LNCAP (cell line): ENCODE measurements at regions not wholly inside any gene's neighbourhood (a gene's known extent, or its start where the extent isn't known, plus 50 kb on each side); places are given as distances from the start of the nearest gene placed in this dataset.

Experiments used
- TF ChIP-seq, protein P1 (sequence below): fragments of 450-650 bp; IDR thresholded peaks from 2 replicates; pipeline ENCODE4 v1.5.1; 2017; ENCODE audit warnings: mild to moderate bottlenecking

DNA sequence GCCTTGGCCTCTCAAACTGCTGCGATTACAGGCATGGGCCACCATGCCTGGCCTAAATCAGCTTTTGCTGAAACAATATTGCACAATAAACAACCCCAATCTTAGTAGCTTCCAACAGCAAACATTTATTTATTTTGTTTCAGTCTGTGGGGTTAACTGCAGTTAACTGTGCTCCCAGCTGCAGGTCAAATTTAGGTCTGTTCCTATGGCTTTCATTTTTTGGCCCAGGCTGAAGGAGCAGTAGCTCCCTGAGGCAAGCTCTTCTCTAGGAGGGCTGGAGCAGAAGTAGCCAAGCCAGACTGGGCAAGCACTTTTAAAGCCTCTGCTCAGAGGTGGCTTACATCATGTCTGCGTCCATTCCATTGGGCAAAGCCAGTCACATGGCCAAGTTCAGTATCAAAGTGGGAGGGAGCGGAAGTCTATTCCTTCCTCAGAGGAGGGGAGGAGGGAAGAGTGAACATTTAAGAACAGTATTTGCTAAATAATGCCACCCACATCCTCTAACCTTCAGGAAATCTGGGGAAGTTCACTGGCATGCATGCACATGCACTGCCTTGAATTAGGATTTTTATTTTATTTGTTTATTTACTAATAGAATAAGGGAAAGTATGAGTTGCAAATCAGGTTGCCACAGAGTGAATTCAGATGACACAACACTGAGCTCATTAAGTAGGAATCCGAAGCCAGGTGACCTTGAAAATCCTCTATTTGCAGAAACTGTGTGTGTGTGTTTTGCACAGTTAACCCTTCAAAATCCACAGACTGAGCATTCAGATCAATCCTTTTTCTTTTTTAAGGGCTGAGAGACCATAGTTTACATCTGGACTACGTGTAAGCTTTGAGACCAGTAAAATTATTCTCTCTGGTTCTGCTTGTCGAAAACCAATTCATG, 122.0 kb upstream of the SEL1L start:
- TF ChIP-seq, protein P1, sequence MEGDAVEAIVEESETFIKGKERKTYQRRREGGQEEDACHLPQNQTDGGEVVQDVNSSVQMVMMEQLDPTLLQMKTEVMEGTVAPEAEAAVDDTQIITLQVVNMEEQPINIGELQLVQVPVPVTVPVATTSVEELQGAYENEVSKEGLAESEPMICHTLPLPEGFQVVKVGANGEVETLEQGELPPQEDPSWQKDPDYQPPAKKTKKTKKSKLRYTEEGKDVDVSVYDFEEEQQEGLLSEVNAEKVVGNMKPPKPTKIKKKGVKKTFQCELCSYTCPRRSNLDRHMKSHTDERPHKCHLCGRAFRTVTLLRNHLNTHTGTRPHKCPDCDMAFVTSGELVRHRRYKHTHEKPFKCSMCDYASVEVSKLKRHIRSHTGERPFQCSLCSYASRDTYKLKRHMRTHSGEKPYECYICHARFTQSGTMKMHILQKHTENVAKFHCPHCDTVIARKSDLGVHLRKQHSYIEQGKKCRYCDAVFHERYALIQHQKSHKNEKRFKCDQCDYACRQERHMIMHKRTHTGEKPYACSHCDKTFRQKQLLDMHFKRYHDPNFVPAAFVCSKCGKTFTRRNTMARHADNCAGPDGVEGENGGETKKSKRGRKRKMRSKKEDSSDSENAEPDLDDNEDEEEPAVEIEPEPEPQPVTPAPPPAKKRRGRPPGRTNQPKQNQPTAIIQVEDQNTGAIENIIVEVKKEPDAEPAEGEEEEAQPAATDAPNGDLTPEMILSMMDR, result no peak

DNA sequence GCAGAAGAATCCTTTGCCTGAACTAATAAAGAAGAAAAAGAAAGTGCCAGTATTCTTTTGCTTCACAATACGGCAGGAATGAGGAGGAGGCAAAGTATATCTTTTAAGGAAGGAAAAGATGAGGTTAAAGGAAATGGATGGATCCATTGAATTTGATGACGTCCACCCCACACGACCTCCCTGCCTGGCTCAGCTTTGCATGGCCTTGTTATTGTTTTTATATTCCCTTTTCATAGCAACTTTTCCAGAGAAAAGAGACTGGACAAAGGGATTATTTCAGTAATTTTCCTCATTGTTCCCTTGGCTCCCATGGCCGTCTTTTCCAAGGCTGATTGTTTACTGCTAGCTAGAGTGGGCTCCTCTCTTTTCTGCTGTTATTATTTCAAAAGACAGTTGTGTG, 123.2 kb upstream of the SEL1L start:
- TF ChIP-seq, protein P1, result no peak

DNA sequence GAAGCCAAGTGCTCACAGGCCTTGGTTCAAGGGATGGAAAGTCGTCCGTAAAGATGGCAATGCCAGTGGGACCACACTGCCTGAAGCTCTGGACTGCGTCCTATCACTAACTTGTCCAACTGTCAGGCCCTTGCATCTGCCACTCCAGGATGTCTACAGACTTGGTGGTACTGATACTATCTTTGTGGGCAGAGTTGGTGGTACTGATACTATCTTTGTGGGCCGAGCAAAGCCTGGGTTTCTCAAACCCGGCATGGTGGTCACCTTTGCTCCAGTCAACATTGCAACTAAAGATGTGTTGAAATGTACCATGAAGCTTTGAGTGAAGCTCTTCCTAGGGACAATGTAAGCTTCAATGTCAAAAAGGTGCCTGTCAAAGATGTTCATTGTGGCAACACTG, 128.4 kb upstream of the SEL1L start:
- TF ChIP-seq, protein P1, result no peak

DNA sequence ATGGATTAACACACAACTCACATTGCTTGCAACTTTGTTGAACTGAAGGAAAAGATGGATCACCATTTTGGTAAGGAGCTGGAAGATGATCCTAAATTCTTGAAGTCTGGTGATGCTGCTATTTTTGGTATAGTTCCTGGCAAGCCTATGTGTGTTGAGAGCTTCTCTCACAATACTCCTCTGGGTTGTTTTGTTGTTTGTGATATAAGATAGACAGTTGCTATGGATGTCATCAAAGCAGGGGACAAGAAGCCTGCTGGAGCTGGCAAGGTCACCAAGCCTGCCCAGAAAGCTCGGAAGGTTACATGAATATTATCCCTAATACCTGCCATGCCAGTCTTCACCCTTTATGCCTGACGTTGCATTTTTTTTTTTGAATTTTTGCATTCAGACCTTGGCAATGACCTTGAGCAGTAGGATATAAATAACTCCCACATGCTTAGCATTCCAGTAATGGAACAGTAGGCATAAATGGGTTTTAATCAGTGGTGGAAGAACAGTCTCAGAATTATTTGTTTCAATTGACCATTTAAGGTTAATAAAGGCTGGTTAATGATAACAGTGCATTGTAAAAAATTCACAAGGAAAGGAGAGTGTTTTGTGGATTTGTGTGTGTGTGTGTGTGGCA, 129.0 kb upstream of the SEL1L start:
- TF ChIP-seq, protein P1, result no peak

DNA sequence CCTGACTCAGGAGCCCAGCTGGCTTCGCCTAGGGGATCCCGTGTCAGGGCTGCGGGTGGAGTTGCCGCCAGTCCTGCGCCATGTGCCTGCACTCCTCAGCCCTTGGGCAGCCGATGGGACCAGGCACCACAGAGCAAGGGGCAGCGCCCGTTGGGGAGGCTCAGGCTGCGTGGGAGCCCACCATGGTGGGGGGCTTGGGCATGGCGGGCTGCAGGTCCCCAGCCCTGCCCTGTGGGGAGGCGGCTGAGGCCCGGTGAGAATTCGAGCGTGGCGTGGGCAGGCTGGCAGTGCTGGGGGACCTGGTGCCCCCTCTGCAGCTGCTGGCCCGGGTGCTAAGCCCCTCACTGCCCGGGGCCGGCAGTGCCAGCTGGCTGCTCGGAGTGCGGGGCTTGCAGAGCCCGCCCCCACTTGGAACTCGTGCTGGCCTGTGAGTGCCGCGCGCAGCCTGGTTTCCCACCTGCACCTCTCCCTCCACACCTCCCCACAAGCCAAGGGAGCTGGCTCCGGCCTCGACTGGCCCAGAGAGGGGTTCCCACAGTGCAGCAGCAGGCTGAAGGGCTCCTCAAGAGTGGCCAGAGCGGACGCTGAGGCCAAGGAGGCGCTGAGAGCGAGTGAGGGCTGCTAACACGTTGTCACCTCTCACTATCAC, 135.1 kb upstream of the SEL1L start:
- TF ChIP-seq, protein P1, result no peak

DNA sequence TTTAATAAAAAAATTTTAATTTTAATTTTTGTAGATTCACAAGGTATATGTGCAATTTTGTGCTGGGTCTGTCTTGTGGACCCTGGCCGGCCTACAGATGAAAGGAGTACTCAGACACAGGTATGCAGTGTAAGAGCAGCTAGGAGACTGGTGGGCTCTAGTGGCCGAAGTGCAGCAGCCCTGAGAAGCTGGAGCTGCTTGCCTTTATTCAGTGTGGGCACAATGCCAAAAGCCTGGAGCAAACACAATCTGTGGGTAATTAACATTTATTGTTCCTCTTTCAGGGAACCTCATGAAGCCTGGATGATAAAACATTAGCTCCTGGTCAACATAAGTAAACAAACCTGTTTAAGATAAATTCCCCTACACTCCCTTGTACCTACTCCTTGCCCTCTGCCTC, 135.7 kb upstream of the SEL1L start:
- TF ChIP-seq, protein P1, result no peak

DNA sequence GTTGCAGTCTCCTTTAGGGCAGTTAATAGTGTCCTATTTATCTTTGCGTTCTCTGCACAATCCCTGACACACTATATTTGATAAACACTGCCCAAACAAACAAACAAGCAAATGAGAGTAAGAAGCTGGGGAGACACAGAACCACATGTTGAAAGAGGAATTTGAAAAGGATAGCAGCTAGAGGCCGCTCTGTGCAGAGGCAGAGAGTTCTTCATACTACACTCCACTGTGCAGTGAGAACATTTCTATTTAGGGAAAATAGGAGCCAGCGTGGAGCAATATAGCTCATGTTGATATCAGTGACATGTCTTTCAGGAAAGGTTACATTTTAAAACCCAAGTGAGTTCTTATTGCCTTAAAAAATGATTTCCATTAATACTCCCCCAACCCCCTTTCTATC, 140.3 kb upstream of the SEL1L start:
- TF ChIP-seq, protein P1, result peak; percentile 34; the same call in 1 of the 2 replicates
